NCI-H187 (cell line): ENCODE measurements at regions not wholly inside any gene's neighbourhood (a gene's known extent, or its start where the extent isn't known, plus 50 kb on each side); places are given as distances from the start of the nearest gene placed in this dataset.

Experiments used
- DNase-seq, 2 experiments: peaks; one replicate each; lab custom pipeline; 2025; lab: John Stamatoyannopoulos, UW

- DNase-seq = no peak
These were observed 64.9 kb upstream of the POLG start for GRCh38 chr15:89399238-89400115.

GRCh38 chr15:89398896-89399237, 64.2 kb upstream of the POLG start:
- DNase-seq = no peak

GRCh38 chr15:89397653-89398023, 63.0 kb upstream of the POLG start:
- no peak for DNase-seq

- DNase-seq = no peak
These were observed 62.4 kb upstream of the POLG start for GRCh38 chr15:89396723-89397652.

- DNase-seq = no peak
These were observed 61.4 kb upstream of the POLG start for GRCh38 chr15:89395996-89396395.

- DNase-seq = no peak
These were observed 60.8 kb upstream of the POLG start for GRCh38 chr15:89395461-89395871.

GRCh38 chr15:89395031-89395430, 60.4 kb upstream of the POLG start:
- no peak for DNase-seq

GRCh38 chr15:89393056-89393455, 58.4 kb upstream of the POLG start:
- DNase-seq = no peak

GRCh38 chr15:89391685-89392257, 57.1 kb upstream of the POLG start:
- DNase-seq = no peak

GRCh38 chr15:89389841-89390603, 55.4 kb upstream of the POLG start:
- DNase-seq = no peak

GRCh38 chr15:89387140-89387903, 52.7 kb upstream of the POLG start:
- no peak for DNase-seq

GRCh38 chr15:89385596-89386331, 51.1 kb upstream of the POLG start:
- DNase-seq = no peak
